Right kidney (tissue), 1 donor: ENCODE measurements at regions not wholly inside any gene's neighbourhood (a gene's known extent, or its start where the extent isn't known, plus 50 kb on each side); places are given as distances from the start of the nearest gene placed in this dataset.

Source experiments
- DNase-seq: peaks from one replicate; pipeline ENCODE4 v3.0.0-alpha.2; 2016

DNA sequence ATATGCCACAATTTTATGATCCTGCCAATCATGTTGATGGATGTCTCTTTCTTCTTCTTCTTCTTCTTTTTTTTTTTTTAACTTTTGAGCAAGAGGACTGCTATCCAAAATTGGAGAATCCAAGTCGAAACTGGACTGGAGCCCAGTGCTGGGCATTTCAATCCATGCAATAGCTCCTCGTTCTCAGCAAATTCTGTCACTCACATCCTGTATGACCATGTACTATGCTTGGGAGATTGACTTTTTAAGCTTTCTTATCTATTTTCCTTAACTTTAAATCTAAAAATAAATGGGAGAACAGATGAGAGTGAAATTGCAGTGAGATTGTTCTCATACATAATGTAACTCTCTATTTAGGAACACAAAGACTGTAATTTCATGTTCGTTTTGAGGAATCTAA is 123.0 kb upstream of the PUDP start:
- no peak for DNase-seq

DNA sequence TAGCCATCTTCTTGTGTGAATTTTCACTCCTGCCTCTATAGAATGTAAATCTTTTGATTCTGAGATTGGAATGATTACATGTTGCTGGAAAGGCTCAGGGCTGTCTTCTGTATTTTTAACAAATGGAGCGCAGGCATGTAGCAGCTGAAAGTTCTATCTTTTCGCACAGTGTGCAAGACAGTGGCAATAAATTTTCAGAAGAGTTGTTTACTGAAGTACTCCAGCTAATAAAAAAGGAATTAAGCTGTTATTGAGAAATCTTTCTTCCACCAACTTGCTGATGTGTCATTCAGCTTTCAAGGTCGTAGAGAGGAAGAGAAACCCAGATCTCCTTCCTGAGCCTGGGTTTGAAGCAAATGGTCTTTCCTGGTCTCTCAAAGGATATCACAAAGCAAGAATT is 122.0 kb upstream of the PUDP start:
- DNase-seq, result no peak

GRCh38 chrX:7269589-7269988 is 121.6 kb upstream of the PUDP start:
- DNase-seq, result no peak

DNA sequence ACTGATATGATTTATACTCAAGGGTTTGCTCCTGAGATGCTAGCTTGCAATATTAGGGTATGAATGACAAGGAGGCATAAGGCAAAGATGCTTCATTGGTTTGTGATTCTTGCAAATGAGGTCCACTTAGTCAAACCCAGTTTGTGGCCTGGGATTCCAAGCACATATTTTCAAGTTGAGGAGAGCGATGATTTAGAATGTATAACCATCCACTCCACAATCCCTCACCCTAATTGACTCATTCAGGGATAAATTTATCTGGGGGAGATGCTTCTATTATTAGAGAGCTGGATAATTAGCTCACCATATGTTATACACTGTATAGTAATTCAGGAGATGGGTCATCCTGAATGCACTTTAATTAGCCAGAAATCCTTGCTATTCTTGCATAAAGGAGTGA is 118.3 kb upstream of the PUDP start:
- no peak for DNase-seq

GRCh38 chrX:7264399-7264798 is 116.4 kb upstream of the PUDP start:
- DNase-seq, result no peak

GRCh38 chrX:7263961-7264360 is 116.0 kb upstream of the PUDP start:
- DNase-seq, result no peak

GRCh38 chrX:7263330-7263729 is 115.4 kb upstream of the PUDP start:
- DNase-seq, result no peak

- no peak for DNase-seq
Measured at GRCh38 chrX:7262551-7262950, 114.6 kb upstream of the PUDP start.

DNA sequence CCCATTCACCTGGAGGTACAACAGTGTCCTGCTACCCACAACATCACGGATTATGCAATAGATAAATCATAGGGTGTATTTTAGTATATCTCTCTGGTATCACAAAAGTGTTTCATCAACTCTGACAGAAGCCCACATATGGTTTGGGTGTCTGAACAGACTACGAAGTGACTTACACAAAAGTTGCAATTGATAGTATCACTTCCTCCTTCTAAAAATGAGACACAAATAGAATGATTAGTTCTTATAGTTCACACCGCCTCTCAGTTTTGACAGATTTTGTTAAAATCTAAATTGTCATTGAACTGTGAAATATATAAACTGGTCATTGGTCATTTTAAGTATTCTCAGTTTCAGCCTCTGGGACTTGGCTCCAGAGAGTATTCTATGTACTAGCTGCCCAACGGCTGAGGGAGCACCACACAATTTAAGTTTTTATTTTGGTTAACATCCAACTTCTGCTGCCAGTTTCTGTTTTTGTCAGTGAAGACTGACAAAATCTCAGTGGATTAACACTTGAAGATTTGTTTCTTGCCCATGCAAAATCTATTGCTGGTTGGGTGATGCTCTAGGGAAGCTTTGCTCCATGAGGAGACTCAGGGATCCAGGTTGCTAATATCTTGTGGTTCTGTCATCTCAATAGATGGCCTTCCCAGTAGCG is 113.8 kb upstream of the PUDP start:
- DNase-seq, result no peak

DNA sequence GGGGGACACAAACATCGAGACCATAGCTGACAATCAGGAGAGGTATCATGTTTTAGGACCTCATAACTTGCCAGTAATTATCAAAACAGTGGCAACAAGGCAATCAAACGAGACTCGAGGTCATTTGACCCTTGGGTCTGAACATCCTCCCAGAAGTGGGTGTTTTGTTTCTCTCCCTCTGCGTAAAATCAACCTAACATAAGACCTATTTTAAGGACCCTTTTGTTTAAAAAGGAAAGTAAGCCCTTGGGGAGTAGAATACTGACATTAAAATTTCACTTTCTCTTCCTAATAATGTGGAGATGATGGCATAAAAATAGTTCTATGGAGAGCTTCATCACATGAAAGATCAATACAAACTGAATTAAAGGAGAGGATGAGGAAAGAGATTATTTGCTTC is 106.2 kb upstream of the PUDP start:
- no peak for DNase-seq

GRCh38 chrX:7253565-7253964 is 105.6 kb upstream of the PUDP start:
- no peak for DNase-seq

DNA sequence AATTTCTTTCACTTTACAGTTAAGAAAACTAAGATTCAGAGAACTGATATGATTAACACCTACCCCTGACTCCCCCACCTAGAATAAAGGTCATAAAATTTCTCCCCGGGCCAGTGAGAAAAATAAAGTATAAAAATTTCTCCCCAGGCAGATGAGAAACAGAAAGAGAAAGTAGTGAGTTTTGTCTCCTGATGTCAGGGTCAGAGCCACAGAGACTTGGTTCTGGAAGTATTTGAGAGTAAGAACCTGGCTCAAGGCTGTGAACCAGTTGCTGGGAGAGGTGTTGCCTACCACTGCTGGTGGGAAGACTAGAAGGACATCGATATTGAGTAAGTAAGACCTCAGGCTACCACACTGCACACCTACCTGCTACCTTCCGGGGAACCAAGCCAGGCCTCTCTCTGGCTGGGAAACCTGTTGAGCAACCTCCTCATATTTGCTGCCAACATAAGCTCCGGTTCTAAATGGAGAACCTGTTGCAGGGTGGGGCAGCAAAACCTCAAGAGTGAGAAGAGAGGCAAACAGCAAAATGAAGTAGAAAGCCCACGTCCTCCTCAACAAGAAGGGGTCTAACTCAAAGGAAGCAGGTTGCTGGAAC is 104.2 kb upstream of the PUDP start:
- no peak for DNase-seq

DNA sequence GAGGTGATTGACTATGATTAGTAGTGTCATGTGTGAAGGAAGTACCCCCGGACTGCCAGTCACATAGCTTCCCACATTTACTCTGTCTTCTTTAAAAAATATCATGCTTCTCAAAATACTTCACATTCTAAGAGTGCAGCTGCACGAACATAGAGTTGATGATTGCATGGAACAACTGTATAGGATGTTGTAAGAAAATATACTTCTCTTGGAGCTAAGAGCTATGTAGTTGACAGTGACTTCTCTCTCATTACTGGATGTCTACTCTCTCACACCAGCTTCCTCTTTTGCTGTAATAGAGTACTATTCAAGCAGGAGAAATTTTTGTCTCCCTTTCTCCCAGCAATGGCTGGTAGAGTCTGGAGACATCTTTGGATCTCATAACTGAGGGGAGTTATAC is 99.4 kb upstream of the PUDP start:
- no peak for DNase-seq

DNA sequence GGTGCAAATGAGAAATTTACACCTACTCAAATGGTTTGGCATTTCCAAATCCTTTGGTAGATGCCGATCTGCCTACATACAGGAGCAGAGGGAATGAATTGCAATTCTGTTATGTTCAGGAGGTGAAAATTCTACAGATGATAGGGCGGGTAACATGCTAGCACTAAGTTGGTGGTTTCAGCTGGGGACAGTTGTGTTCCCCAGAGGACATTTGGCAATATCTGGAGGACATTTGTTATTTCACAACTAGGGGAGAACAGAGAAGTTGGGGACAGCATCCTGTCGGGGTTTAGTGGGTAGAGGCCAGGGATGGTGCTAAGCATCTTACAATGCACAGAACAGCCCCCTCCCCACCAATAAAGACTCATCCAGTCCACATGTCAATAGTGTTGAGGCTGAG is 96.5 kb upstream of the PUDP start:
- no peak for DNase-seq

DNA sequence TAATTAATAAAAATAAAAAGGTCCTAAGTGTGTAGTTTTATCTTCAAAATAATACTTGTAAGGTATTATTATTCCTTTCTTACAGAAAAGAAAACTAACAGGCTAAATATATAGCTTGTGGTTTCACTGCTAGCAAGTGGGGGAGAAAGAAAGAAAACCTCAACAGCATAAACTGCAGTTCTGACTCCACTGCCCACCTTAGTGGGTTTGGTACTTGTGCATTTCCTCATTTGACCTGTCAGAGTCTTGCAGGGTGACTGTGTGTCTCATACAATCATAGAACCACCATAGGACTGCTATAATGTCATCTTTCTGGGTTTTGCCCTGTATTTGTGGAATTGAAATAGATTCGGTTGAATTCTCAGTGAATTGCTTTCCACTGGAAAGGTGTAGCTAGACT is 94.7 kb upstream of the PUDP start:
- DNase-seq, result no peak

- no peak for DNase-seq
Measured at GRCh38 chrX:7240929-7241328, 93.0 kb upstream of the PUDP start.

- no peak for DNase-seq
Measured at GRCh38 chrX:7235071-7235470, 87.1 kb upstream of the PUDP start.

GRCh38 chrX:7233580-7234406 is 85.8 kb upstream of the PUDP start:
- DNase-seq, result no peak

GRCh38 chrX:7228226-7228625 is 80.3 kb upstream of the PUDP start:
- no peak for DNase-seq

DNA sequence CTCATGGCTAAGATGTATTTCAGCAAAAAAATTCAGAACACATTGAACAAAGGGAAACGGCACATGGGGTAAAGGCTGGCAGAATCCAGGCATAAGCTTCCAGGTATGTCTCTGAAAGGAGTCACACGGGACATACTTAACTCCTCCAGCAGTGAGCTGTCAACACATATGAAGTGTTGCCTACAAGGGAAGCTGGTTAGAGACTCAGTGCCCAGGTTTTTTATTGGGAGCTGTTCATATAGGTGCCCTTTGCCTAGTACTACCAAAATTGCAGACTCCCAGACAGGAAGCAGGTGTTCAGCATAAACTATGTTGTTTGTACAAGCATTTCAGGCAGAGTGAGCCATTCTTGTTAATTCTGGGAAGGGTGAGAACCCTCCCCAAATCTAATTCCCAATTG is 77.4 kb upstream of the PUDP start:
- no peak for DNase-seq

DNA sequence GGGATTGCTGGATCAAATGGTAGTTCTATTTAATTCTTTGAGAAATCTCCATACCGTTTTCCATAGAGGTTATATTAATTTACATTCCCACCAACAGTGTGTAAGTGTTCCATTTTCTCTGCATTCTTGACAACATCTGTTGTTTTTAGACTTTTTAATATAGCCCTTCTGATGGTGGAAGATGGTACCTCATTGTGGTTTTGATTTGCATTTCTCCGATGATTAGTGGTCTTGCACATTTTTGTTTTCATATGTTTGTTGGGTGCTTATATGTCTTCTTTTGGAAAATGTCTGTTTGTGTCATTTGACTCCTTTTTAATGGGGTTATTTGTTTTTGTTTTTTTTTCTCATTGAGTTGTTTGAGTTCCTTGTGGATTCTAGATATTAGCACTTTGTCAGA is 75.3 kb upstream of the PUDP start:
- no peak for DNase-seq

DNA sequence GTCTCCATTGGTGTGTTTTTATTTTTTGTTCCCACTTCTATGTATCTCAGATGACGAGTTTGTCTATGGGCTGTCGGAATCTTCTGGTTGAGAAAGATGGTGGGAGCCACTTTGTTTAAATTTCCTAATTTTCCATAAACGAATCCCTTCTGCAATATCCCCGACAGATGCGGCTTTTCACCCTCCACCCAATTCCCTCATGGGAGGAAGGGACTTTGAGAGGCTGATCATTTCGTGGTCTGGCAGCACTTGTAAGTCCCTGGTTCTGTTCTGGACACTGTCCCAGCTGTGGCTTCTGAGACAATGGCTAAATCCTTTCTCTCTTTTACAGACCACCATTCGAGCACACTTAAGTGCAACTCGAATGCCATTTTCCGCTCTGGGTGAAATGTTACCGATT is 72.2 kb upstream of the PUDP start:
- DNase-seq, result no peak

GRCh38 chrX:7219153-7219705 is 71.3 kb upstream of the PUDP start:
- DNase-seq, result no peak
